ENCODE measurements at regions not wholly inside any gene's neighbourhood (a gene's known extent, or its start where the extent isn't known, plus 50 kb on each side); places are given as distances from the start of the nearest gene placed in this dataset.

- H3K4me3 ChIP-seq (replicated peaks in 1 of 2; ENCODE audit: low read depth in 1 of 2, low read length in 2 of 2): no peak overlapping the region
Observed at GRCh38 chr2:192373221-192373620, 178.5 kb upstream of the TMEFF2 start.

GRCh38 chr2:192369969-192370368, 175.2 kb upstream of the TMEFF2 start:
- H3K9me2 ChIP-seq (ENCODE audit: insufficient read depth): no peaks in the 10 kb centered on the region
- TF ChIP-seq SRF (IDR thresholded peaks at IDR 0.05; ENCODE audit: low read depth) (no peak), EZH2 (IDR thresholded peaks at IDR 0.05) (no peak), MAX (IDR thresholded peaks at IDR 0.05) (no peak), EGR1 (IDR thresholded peaks at IDR 0.05; ENCODE audit: low read depth) (no peak), CTCF (IDR thresholded peaks at IDR 0.05 in 2 of 3, conservative IDR thresholded peaks at IDR 0.05 in 1 of 3; ENCODE audit: borderline replicate concordance in 1 of 3, insufficient read depth in 1 of 3, low read depth in 2 of 3, low read length in 2 of 3) (no peak), SP1 (IDR thresholded peaks at IDR 0.05; ENCODE audit: low read depth) (no peak), ZNF274 (IDR thresholded peaks at IDR 0.05; ENCODE audit: low read depth, low read length) (no peak), TCF7L2 (IDR thresholded peaks at IDR 0.05; ENCODE audit: borderline replicate concordance, extremely low read depth, insufficient read depth, insufficient read length) (no peak)
- no peaks in the 10 kb centered on the region for H3K36me3 ChIP-seq (ENCODE audit: control insufficient read depth in 1 of 2, insufficient read depth in 2 of 2, low read length in 2 of 2)
- DNase-seq (ENCODE audit: low read depth, low spot score) (no peak), ATAC-seq (no peak)
- ChIA-PET CTCF (no interaction called here), RAD21 (ENCODE audit: low non-redundant PET in 1 of 2, low total read pairs in 2 of 2, uncharacterized antibody in 2 of 2, unreplicated experiment in 2 of 2) (no interaction called here), POLR2A (no interaction called here)
- H4K20me1 ChIP-seq (ENCODE audit: insufficient read depth): no peaks in the 10 kb centered on the region
- H2AFZ ChIP-seq (ENCODE audit: low read depth, low read length, poor library complexity, severe bottlenecking): no peak overlapping the region
- H3K79me2 ChIP-seq (ENCODE audit: insufficient read depth, low read length): no peaks in the 10 kb centered on the region
- H3K9ac ChIP-seq (ENCODE audit: low read length): no peak overlapping the region
- H3K4me2 ChIP-seq (ENCODE audit: low read length): no peak overlapping the region
- no peaks in the 10 kb centered on the region for H3K9me3 ChIP-seq (ENCODE audit: control insufficient read depth in 1 of 2, insufficient read depth in 1 of 2, low read depth in 1 of 2, low read length in 2 of 2)
- intact Hi-C loops (cut with micrococcal nuclease): no loop called here
- H3K4me1 ChIP-seq (ENCODE audit: control insufficient read depth in 1 of 2, insufficient read depth in 2 of 2, low read length in 2 of 2): no peaks in the 10 kb centered on the region
- H3K4me3 ChIP-seq (replicated peaks in 1 of 2; ENCODE audit: low read depth in 1 of 2, low read length in 2 of 2): no peak overlapping the region
- H3K27me3 ChIP-seq (ENCODE audit: insufficient read depth, low read length): no peaks in the 10 kb centered on the region
- BruUV-seq (replicated peaks): no TSS peak
- H3K27ac ChIP-seq (ENCODE audit: low read depth, low read length): no peak overlapping the region

More at GRCh38 chr2:192373221-192373620, 178.5 kb upstream of the TMEFF2 start:
- Histone ChIP-seq H3K27me3 (ENCODE audit: insufficient read depth, low read length) (no peaks in the 10 kb centered on the region), H3K9me2 (ENCODE audit: insufficient read depth) (no peaks in the 10 kb centered on the region), H4K20me1 (ENCODE audit: insufficient read depth) (no peaks in the 10 kb centered on the region), H3K27ac (ENCODE audit: low read depth, low read length) (no peak overlapping the region), H3K4me2 (ENCODE audit: low read length) (no peak overlapping the region), H2AFZ (ENCODE audit: low read depth, low read length, poor library complexity, severe bottlenecking) (no peak overlapping the region), H3K9ac (ENCODE audit: low read length) (no peak overlapping the region), H3K9me3 (ENCODE audit: control insufficient read depth in 1 of 2, insufficient read depth in 1 of 2, low read depth in 1 of 2, low read length in 2 of 2) (no peaks in the 10 kb centered on the region), H3K79me2 (ENCODE audit: insufficient read depth, low read length) (no peaks in the 10 kb centered on the region), H3K4me1 (ENCODE audit: control insufficient read depth in 1 of 2, insufficient read depth in 2 of 2, low read length in 2 of 2) (no peaks in the 10 kb centered on the region), H3K36me3 (ENCODE audit: control insufficient read depth in 1 of 2, insufficient read depth in 2 of 2, low read length in 2 of 2) (no peaks in the 10 kb centered on the region)
- TF ChIP-seq EGR1 (IDR thresholded peaks at IDR 0.05; ENCODE audit: low read depth): no peak
- intact Hi-C loops (cut with micrococcal nuclease): no loop called here
- POLR2A ChIA-PET: no interaction called here
- CTCF ChIA-PET: no interaction called here
- ATAC-seq: no peak
- no TSS peak for BruUV-seq (replicated peaks)
- no peak for DNase-seq (ENCODE audit: low read depth, low spot score)
- RAD21 ChIA-PET (ENCODE audit: low non-redundant PET in 1 of 2, low total read pairs in 2 of 2, uncharacterized antibody in 2 of 2, unreplicated experiment in 2 of 2): no interaction called here

Measured in HCT116 (cell line).